ENCODE measurements at regions not wholly inside any gene's neighbourhood (a gene's known extent, or its start where the extent isn't known, plus 50 kb on each side); places are given as distances from the start of the nearest gene placed in this dataset.

GRCh38 chr11:127651175-127651887 lies 650.8 kb upstream of the KIRREL3 start:
- no peaks in the 10 kb centered on the region for H3K27me3 ChIP-seq
- WGBS, 2 donors, result 59 to 65% methylated on average over 5 of the region's 5 CpGs
- DNase-seq, result no peak
- no peak for ATAC-seq
- H3K4me3 ChIP-seq, result no peak overlapping the region
- no peak overlapping the region for H3K27ac ChIP-seq
- H3K36me3 ChIP-seq, result no peaks in the 10 kb centered on the region
- no peaks in the 10 kb centered on the region for H3K4me1 ChIP-seq
- no peaks in the 10 kb centered on the region for H3K9me3 ChIP-seq
- no peak for TF ChIP-seq CTCF (IDR thresholded peaks at IDR 0.05)
- intact Hi-C loops (cut with DNase I), result no loop called here
- FAIRE-seq, result no peak

GRCh38 chr11:127649958-127650357 lies 649.4 kb upstream of the KIRREL3 start:
- no peaks in the 10 kb centered on the region for H3K4me1 ChIP-seq
- TF ChIP-seq CTCF (IDR thresholded peaks at IDR 0.05), result no peak
- H3K27me3 ChIP-seq, result no peaks in the 10 kb centered on the region
- FAIRE-seq (peak; percentile 23), DNase-seq (no peak), ATAC-seq (no peak)
- intact Hi-C loops (cut with DNase I), result no loop called here
- H3K36me3 ChIP-seq, result no peaks in the 10 kb centered on the region
- no peak overlapping the region for H3K27ac ChIP-seq
- H3K4me3 ChIP-seq, result no peak overlapping the region
- no peaks in the 10 kb centered on the region for H3K9me3 ChIP-seq
- 97 to 99% methylated on average over 1 of the region's 1 CpG for WGBS, 2 donors

- H3K4me1 ChIP-seq, result no peaks in the 10 kb centered on the region
- DNase-seq, result no peak
- no peak for TF ChIP-seq CTCF (IDR thresholded peaks at IDR 0.05)
- no peaks in the 10 kb centered on the region for H3K36me3 ChIP-seq
- no peaks in the 10 kb centered on the region for H3K27me3 ChIP-seq
- intact Hi-C loops (cut with DNase I), result no loop called here
- H3K27ac ChIP-seq, result no peak overlapping the region
- no peak for FAIRE-seq
- no peaks in the 10 kb centered on the region for H3K9me3 ChIP-seq
- WGBS, 2 donors, result 39 to 47% methylated on average over 2 of the region's 2 CpGs
- no peak overlapping the region for H3K4me3 ChIP-seq
- no peak for ATAC-seq
Measured at GRCh38 chr11:127649071-127649470, 648.5 kb upstream of the KIRREL3 start.

- FAIRE-seq (no peak), ATAC-seq (no peak)
- no peak overlapping the region for H3K27ac ChIP-seq
Measured at GRCh38 chr11:127648583-127648982, 648.0 kb upstream of the KIRREL3 start.

More at GRCh38 chr11:127648583-127648982, 648.0 kb upstream of the KIRREL3 start:
- no peak for DNase-seq
- Histone ChIP-seq H3K36me3 (no peaks in the 10 kb centered on the region), H3K9me3 (no peaks in the 10 kb centered on the region), H3K4me1 (no peaks in the 10 kb centered on the region), H3K27me3 (no peaks in the 10 kb centered on the region), H3K4me3 (no peak overlapping the region)
- no peak for TF ChIP-seq CTCF (IDR thresholded peaks at IDR 0.05)
- intact Hi-C loops (cut with DNase I), result no loop called here

Data from pancreas (tissue), 10 donors.